SK-N-MC (cell line): ENCODE measurements at regions not wholly inside any gene's neighbourhood (a gene's known extent, or its start where the extent isn't known, plus 50 kb on each side); places are given as distances from the start of the nearest gene placed in this dataset.

ENCODE experiments used
- DNase-seq: peaks from one replicate; pipeline ENCODE4 v3.0.0-alpha.2; 2011; ENCODE audit warnings: low read depth, low spot score
- H3K27ac ChIP-seq: fragments of 200-600 bp; sonication (generic); 2 replicates; pipeline ENCODE4 v1.5.1; 2016; ENCODE audit warnings: mixed run types
- H3K36me3 ChIP-seq: fragments of 200-600 bp; sonication (generic); 2 replicates; pipeline ENCODE4 v1.6.1; 2017; ENCODE audit warnings: antibody characterized with exemption, low read length, mixed read lengths; ENCODE audit not compliant: insufficient read depth
- H3K4me3 ChIP-seq: fragments of 200-600 bp; sonication (generic); 2 replicates; pipeline ENCODE4 v1.5.1; 2016
- H3K9ac ChIP-seq: fragments of 200-600 bp; sonication (generic); 2 replicates; pipeline ENCODE4 v1.8.0; 2017; ENCODE audit warnings: mixed run types, mixed read lengths; ENCODE audit not compliant: insufficient read length
- H3K9me3 ChIP-seq: fragments of 200-600 bp; sonication (generic); 2 replicates; pipeline ENCODE4 v1.6.1; 2017; ENCODE audit warnings: low read depth, mild to moderate bottlenecking, antibody characterized with exemption, low read length, moderate library complexity, mixed read lengths
- EZH2 ChIP-seq: fragments of 200-600 bp; sonication (generic); IDR thresholded peaks from one replicate; pipeline ENCODE4 v1.6.1; 2017; ENCODE audit warnings: antibody characterized with exemption
- FOXP2 ChIP-seq: optimal IDR thresholded peaks from 2 replicates; pipeline ENCODE3; 2011; ENCODE audit warnings: mild to moderate bottlenecking, moderate library complexity; ENCODE audit not compliant: insufficient read depth; ENCODE audit errors: extremely low read length, control extremely low read depth
- POLR2AphosphoS5 ChIP-seq: IDR thresholded peaks from 2 replicates; pipeline ENCODE4 v1.6.1; 2012; ENCODE audit warnings: mild to moderate bottlenecking, low read depth, low read length, borderline replicate concordance

- Histone ChIP-seq H3K9ac (no peak overlapping the region), H3K36me3 (no peaks in the 10 kb centered on the region), H3K9me3 (no peaks in the 10 kb centered on the region), H3K4me3 (no peak overlapping the region), H3K27ac (no peak overlapping the region)
- TF ChIP-seq EZH2, result no peak
- no peak for TF ChIP-seq FOXP2
- no peak for TF ChIP-seq POLR2AphosphoS5
- DNase-seq, result no peak
Observed at GRCh38 chr12:107875786-107876185, 101.3 kb downstream of the ASCL4 start.

GRCh38 chr12:107884769-107885694 lies 110.5 kb downstream of the ASCL4 start:
- no peaks in the 10 kb centered on the region for H3K36me3 ChIP-seq
- TF ChIP-seq POLR2AphosphoS5, result no peak
- no peak for TF ChIP-seq FOXP2
- TF ChIP-seq EZH2, result no peak
- H3K27ac ChIP-seq, result no peak overlapping the region
- H3K4me3 ChIP-seq, result no peak overlapping the region
- H3K9me3 ChIP-seq, result no peaks in the 10 kb centered on the region
- DNase-seq, result no peak
- H3K9ac ChIP-seq, result no peak overlapping the region

DNA sequence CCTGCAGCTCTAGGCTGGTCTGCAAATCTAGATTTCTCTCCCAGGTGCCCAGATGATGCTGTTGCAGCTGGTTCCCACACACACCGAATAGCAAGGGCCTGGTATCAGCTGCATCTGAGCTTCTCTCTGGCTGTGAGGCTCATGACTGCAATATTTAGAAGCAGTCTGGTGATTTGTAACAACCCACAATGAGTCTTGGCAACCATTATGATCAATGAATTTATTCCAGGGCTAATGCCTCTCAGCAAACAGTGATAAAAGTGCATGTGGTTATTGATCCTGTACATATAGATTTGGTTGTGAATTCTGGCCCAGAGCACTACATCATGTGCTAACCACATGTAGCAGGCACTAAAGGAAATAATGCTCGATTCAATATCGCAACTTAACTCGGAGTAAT lies 114.3 kb downstream of the ASCL4 start:
- Histone ChIP-seq H3K9me3 (no peaks in the 10 kb centered on the region), H3K4me3 (no peak overlapping the region), H3K27ac (no peak overlapping the region), H3K36me3 (no peaks in the 10 kb centered on the region), H3K9ac (no peak overlapping the region)
- TF ChIP-seq POLR2AphosphoS5, result no peak
- TF ChIP-seq FOXP2, result no peak
- TF ChIP-seq EZH2, result no peak
- DNase-seq, result no peak

GRCh38 chr12:107891967-107892366 lies 117.5 kb downstream of the ASCL4 start:
- no peaks in the 10 kb centered on the region for H3K9me3 ChIP-seq
- no peak overlapping the region for H3K4me3 ChIP-seq
- no peak for DNase-seq

DNA sequence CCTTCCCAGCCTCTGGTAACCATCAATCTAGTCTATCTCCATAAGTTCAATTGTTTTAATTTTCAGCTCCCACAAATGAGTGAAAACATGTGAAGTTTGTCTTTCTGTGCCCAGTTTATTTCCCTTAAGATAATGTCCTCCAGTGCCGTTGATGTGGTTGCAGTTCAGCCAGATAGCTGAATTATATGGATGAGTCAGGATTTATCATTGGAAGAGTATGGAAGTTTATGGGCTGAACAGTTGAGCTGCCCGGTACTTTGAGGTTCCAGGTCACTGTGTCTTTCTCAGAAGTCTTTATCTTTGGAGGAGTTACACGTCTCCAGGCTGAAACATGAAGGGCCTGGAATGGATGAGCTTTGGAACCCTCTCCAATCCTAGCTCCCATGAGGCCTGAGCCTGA lies 120.1 kb downstream of the ASCL4 start:
- no peak for DNase-seq
- no peak overlapping the region for H3K4me3 ChIP-seq
- no peaks in the 10 kb centered on the region for H3K36me3 ChIP-seq
- H3K27ac ChIP-seq, result no peak overlapping the region
- H3K9ac ChIP-seq, result no peak overlapping the region
- H3K9me3 ChIP-seq, result no peaks in the 10 kb centered on the region
- TF ChIP-seq FOXP2, result no peak
- TF ChIP-seq POLR2AphosphoS5, result no peak
- no peak for TF ChIP-seq EZH2

More at GRCh38 chr12:107891967-107892366, 117.5 kb downstream of the ASCL4 start:
- TF ChIP-seq EZH2, result no peak
- no peak for TF ChIP-seq POLR2AphosphoS5
- no peak for TF ChIP-seq FOXP2
- Histone ChIP-seq H3K9ac (no peak overlapping the region), H3K27ac (no peak overlapping the region), H3K36me3 (no peaks in the 10 kb centered on the region)

GRCh38 chr12:107895966-107896365 lies 121.5 kb downstream of the ASCL4 start:
- H3K4me3 ChIP-seq, result no peak overlapping the region
- no peaks in the 10 kb centered on the region for H3K36me3 ChIP-seq
- no peak overlapping the region for H3K27ac ChIP-seq
- H3K9me3 ChIP-seq, result no peaks in the 10 kb centered on the region
- TF ChIP-seq FOXP2, result no peak
- DNase-seq, result no peak
- H3K9ac ChIP-seq, result no peak overlapping the region

- H3K9me3 ChIP-seq, result no peaks in the 10 kb centered on the region
- TF ChIP-seq FOXP2 (no peak), EZH2 (no peak), POLR2AphosphoS5 (no peak)
- H3K9ac ChIP-seq, result no peak overlapping the region
- DNase-seq, result no peak
- H3K4me3 ChIP-seq, result no peak overlapping the region
- no peak overlapping the region for H3K27ac ChIP-seq
- H3K36me3 ChIP-seq, result no peaks in the 10 kb centered on the region
Observed at GRCh38 chr12:107900588-107900987, 126.1 kb downstream of the ASCL4 start.

- Histone ChIP-seq H3K9ac (no peak overlapping the region), H3K36me3 (no peaks in the 10 kb centered on the region), H3K9me3 (no peaks in the 10 kb centered on the region), H3K4me3 (peak overlapping the region; percentile 18; the same call in 1 of the 2 replicates), H3K27ac (no peak overlapping the region)
- DNase-seq, result no peak
- no peak for TF ChIP-seq POLR2AphosphoS5
- TF ChIP-seq EZH2, result peak; percentile 75
Observed at GRCh38 chr12:107903341-107904061, 129.0 kb downstream of the ASCL4 start.

GRCh38 chr12:107906707-107907106 lies 132.2 kb downstream of the ASCL4 start:
- no peaks in the 10 kb centered on the region for H3K36me3 ChIP-seq
- TF ChIP-seq EZH2, result no peak
- TF ChIP-seq POLR2AphosphoS5, result no peak
- TF ChIP-seq FOXP2, result no peak
- H3K4me3 ChIP-seq, result no peak overlapping the region
- no peak overlapping the region for H3K27ac ChIP-seq
- no peak for DNase-seq
- H3K9ac ChIP-seq, result no peak overlapping the region
- no peaks in the 10 kb centered on the region for H3K9me3 ChIP-seq
